Fibroblast of upper back skin (primary cell): ENCODE measurements at regions not wholly inside any gene's neighbourhood (a gene's known extent, or its start where the extent isn't known, plus 50 kb on each side); places are given as distances from the start of the nearest gene placed in this dataset.

ENCODE experiments used
- DNase-seq: peaks from one replicate; pipeline ENCODE4 v3.0.0-alpha.2; 2013

DNA sequence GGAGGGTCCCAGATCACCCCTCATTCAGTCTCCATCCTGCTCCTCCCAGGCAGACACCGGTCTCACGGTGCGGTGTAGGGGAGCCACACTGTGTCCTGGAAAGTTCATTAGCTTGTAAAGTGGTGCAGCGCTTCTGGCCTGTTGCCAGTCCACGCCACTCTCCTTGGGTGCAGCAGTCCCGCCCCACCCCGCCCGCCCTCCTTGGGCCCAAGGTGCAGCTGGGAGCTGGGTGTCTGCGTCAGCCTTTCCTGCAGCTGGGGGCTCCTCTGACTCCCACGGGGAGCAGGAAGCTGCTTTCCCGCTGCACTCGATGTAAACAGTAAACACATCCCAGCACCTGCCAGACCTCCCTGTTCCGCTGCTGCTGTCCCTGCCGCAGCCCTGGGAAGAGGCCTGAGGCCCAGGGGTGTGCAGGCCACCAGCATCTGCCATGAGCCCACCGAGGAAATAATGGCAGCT is 53.8 kb upstream of the ASB18 start:
- DNase-seq = no peak

- no peak for DNase-seq
Measured at GRCh38 chr2:236318401-236318800, 54.2 kb upstream of the ASB18 start.

DNA sequence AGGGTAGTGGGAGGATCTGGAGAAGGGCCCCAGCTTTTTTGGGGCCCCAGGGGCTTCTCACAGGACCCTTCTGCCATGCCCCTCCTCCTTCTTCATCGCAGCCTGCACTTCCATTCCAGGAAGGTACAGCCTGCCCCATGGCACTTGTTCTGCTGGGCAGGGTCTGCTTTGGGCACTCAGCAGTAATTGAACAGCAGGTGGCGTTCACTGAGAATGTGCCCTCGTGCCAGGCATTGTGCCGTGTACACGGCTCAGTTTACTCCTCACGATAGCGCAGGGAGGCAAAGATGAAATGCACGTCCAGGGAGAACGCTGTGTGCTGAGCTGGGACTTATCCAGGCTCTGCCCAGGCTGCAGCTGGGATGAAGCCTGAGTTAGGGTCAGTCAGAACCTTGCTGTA is 54.8 kb upstream of the ASB18 start:
- DNase-seq = no peak

DNA sequence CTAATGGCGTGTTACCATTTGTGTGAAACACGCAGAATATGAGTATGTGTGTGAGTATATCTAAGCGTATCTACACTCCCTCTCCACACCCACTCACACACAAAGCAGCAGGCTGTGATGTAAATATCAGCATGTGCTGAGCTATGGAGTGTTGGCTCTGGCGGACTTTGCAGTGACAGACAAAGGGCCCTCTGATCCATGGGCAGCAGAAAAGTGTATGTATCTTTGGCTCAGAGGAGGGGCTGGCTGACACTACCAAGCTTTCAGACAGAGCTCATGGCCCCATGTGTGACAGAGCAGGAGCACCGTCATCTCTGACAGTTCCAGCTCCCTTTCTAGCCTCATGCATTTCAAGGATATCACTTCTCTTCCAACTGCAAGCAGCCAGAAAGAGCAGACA is 57.2 kb upstream of the ASB18 start:
- no peak for DNase-seq

GRCh38 chr2:236333417-236334121 is 69.4 kb upstream of the ASB18 start:
- DNase-seq = no peak

- peak; percentile 35 for DNase-seq
Measured at GRCh38 chr2:236334122-236334876, 70.1 kb upstream of the ASB18 start.

DNA sequence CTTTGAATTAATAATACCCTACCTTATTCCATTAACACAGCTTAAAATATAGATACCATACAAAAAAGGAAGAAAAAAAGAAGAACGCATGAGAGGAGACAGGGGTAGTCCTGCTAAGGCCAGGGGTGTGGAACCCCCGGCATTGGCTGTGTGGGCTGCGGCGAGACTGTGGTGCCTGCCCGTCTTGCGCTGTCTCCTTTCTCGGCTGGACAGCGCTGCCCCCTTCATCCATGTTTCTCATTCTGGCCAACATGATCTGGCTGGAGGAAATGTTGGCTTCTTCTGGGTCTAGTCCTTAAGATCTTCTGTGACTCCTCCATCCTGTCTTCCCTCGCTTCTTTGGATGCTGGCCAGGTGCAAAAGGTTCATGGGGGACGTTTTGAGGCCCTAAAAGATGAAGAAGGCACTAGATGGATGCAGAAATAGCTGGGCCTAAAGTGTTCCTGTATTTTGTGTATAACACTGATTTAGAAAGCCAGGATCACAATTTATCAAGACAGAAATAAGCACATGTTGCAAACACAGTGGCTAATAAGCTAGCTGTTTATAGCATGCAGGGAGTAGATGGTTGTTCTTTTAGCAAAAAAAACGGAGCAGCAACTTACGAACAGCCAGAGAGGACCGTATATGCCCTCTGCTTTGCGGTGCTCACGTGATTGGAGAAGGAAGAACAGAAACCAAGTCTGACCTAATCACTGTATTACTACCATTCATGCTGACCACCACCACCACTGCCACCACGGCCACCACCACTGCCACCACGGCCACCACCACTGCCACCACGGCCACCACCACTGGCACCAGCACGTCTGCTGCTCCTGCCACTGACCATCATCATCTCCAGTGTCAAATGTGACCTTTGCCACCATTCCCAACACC is 71.7 kb upstream of the ASB18 start:
- DNase-seq = no peak

- DNase-seq = no peak
Measured at GRCh38 chr2:236336575-236337464, 72.6 kb upstream of the ASB18 start.

- no peak for DNase-seq
Measured at GRCh38 chr2:236337465-236338325, 73.5 kb upstream of the ASB18 start.

DNA sequence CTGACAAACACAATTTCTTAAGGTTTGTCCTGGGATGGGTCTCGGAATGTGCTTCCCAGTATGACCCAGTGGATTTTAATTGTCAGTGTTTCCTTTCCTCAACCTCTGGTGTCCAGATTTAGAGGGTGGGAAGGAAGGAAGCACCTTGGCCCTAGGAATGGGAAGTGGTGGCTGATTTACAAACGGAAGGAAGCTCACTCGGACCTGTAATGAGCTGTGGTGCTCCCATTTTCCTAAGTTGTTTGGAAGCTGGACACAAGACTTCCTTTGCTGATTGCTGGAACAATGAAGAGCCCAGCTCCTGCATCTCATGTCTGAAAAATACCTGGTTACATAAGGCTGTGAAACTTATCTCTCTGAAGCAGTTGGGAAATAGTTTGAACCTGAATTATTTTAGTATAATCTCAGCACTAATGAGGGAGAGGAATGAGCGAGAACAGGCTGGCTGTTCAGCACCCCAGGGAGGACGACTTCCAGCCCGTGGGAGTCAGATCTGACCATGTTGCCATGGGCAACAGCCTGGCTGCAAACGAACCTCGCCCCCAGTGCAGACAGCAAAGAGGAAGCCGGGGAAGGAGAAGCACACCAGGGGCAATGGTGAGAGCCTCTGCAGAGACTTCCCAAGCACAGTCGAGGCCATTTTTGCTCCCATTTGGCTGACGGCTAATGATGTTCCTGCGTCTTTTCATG is 74.4 kb upstream of the ASB18 start:
- peak; percentile 12 for DNase-seq

DNA sequence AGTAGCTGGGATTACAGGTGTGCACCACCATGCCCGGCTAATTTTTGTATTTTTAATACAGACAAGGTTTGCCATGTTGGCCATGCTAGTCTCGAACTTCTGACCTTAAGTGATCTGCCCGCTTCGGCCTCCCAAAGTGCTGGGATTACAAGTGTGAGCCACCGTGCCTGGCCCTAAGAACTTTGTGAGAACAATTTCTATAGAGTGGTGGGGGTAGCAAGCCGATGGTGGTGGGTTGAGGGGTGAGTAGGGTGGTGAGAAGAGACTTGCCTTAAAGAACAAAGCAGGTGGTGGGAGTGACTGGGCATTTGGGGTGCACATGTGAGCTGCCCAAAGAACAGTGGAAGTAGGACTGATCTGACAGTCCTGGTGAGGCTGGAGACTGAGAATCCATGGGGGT is 76.0 kb upstream of the ASB18 start:
- no peak for DNase-seq

- no peak for DNase-seq
Measured at GRCh38 chr2:236341067-236341466, 76.9 kb upstream of the ASB18 start.

DNA sequence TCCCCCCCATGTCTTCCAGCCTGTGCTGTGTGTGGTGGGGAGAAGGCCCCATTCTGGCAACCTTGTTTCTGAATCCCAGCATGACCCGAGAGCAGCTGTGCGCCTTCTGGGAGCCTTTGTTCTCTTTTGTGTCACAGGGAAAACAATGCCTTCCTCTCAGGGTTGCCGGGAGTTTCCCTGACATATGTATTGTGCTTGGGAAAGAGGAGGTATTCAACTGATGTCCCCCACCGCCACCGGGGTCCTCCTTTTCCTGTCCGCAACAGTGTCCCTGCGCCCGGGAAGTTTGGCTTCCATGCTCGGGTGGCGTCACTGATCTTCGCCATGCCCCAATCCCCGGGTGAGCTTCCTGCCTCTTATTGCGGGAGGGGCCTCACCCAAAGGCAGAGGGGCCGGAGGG is 77.5 kb upstream of the ASB18 start:
- DNase-seq = no peak

DNA sequence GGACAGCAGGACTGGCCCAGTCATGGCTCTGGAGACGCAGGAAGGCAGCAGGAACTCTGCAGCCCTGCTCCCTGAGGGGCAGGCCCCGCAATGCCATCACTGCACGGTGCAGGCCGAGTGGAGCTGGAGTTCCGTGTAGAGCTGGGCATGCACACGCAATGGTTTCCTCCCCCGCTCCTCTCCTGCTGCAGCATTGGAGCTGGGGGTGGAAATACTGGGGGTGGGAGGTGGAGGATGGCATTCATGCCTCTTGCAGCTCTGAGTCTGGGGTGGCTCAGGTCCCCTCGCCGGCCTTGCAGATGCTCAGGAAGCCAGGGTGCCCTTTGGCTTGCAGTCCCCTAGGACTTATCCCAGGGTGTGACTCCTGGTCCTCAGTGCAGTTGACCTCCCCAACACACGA is 78.3 kb upstream of the ASB18 start:
- DNase-seq = no peak

DNA sequence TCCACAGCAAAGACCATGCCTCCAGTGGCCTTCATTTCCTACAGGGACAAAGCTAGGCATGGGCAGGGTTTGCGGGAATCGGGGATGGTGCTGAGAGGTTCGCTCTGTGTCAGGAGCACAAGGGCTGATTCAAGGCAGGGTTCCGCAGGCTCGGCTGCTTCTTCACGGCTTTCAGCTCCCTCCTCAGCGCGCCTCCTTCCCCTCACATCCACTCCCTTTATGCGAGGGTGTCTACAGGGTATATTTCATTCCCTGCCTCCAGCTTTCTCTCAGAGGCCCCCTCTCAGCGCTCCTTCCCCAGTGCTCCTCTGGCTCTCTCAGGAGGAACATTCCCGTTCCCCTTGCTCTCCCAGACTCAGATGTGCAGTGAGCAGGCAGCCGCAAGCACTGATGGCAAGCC is 78.7 kb upstream of the ASB18 start:
- DNase-seq = no peak

DNA sequence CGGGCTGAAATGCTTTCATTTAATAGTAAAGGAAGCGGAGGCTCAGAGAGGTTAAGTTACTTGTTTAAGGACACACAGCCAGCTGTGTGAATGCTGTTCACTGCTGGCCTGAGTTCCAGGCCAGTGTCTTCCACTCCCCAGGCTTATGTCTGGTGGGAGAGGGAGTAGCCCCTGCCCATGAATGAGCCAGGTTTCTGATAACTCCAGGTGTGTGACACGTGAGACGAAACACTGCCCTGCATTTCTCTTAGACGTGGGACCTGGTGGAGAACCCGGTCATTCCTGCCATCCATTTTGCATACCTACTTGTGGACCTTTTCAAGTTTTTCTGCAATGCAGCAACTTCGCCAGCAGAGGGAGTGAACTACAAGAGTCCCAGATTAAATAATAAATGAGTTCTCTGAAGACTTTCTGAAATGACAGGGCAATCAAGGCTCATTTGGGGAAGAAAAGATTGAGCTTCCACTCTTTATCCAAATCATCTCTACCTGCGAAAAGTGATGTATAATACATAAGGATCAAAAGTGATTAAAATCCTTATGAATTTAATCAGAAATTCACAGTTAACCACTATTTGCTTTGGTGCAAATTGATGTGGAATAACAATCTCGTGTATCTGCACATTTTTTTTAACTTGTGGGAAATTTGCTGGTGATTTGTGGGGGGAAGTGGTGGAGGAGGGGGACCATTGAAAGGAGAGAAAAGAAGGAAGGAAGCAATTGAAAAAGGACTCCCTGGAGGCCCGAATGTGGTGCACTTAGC is 79.4 kb upstream of the ASB18 start:
- peak; percentile 76 for DNase-seq

DNA sequence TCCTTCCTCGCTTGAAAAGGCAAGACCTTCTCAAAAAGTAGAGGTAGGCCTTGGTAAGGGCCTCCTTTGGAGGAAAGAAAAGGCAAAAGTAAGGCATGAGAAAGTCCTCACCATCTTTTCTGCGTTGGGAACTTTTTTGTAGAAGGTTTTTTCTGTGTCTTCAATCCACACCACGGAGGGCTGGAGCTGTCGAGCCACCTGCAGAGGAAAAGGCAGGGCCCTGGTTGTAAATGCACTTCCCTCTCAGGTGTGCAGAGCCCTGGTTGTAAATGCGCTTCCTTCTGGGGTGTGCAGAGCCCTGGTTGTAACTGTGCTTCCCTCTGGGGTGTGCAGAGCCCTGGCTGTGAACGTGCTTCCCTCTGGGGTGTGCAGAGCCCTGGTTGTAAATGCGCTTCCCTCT is 80.2 kb upstream of the ASB18 start:
- DNase-seq = no peak

GRCh38 chr2:236345081-236345714 is 81.0 kb upstream of the ASB18 start:
- DNase-seq = no peak

DNA sequence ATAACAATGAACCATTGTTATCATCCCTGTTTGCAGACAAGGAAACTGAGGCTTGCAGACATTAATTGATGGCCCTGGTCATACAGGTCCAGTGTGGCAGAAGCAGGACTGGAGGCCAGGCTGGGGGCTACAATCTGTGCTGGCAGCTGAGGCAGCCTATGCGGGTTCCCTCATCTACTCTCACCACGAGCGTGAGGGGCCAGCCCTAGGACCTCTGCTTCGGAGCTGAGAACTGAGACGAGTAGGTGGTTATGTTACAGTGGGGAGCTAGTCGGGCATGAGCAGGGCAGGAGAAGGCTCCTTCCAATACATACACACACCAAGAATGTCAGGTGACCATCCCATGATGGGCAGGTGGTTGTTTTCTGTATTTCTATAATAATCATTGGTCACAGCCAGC is 82.2 kb upstream of the ASB18 start:
- DNase-seq = no peak

DNA sequence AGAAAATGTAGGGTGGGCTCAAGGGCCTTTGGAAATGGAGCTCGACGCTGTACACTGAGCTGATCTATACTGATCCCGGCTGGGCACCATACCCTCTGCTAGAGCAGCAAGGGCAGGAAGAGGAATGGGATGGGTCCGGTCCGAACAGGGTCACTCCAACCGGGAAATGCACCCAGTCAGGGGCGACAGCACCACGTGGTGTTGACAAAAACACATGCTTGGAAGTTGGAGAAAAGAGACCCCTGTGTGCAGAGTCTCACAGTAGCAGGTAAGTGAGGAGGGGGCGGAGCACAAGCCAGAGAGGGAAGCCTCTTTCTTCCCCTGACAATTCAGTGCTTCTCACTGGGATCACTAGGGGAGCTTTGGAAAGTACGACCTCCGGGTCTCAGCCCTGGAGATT is 84.1 kb upstream of the ASB18 start:
- DNase-seq = no peak
